Stimulated activated CD8-positive, alpha-beta memory T cell treated with anti-CD3 and anti-CD28 coated beads, Interleukin-7, amount 100 ng/mL, for 1 hour (primary cell): ENCODE measurements at regions not wholly inside any gene's neighbourhood (a gene's known extent, or its start where the extent isn't known, plus 50 kb on each side); places are given as distances from the start of the nearest gene placed in this dataset.
"Not testable (repeated sequence)": the region's sequence is repeated elsewhere in the genome, so short reads cannot be mapped to it uniquely, and the experiment has no call there.

Source experiments
- DNase-seq, 2 donors: peaks; one replicate each; pipeline ENCODE4 v3.0.0-alpha.2; 2020; ENCODE audit warnings: low read depth in 2 of 2

GRCh38 chr5:81826128-81826527 is 75.2 kb upstream of the SSBP2 start:
- no peak for DNase-seq

GRCh38 chr5:81825237-81825636 is 74.3 kb upstream of the SSBP2 start:
- no peak for DNase-seq

- not testable (repeated sequence) for DNase-seq
Measured at GRCh38 chr5:81823736-81824135, 72.8 kb upstream of the SSBP2 start.

- DNase-seq = no peak
Measured at GRCh38 chr5:81820863-81821262, 70.0 kb upstream of the SSBP2 start.

GRCh38 chr5:81820318-81820636 is 69.4 kb upstream of the SSBP2 start:
- no peak for DNase-seq

- no peak for DNase-seq
Measured at GRCh38 chr5:81819556-81820317, 68.8 kb upstream of the SSBP2 start.

GRCh38 chr5:81817980-81818379 is 67.1 kb upstream of the SSBP2 start:
- no peak for DNase-seq

- no peak for DNase-seq
Measured at GRCh38 chr5:81817086-81817485, 66.2 kb upstream of the SSBP2 start.

GRCh38 chr5:81815321-81815720 is 64.4 kb upstream of the SSBP2 start:
- no peak for DNase-seq

- DNase-seq = no peak
Measured at GRCh38 chr5:81808106-81808505, 57.2 kb upstream of the SSBP2 start.

GRCh38 chr5:81805086-81805485 is 54.2 kb upstream of the SSBP2 start:
- no peak for DNase-seq

- no peak for DNase-seq
Measured at GRCh38 chr5:81803812-81804211, 52.9 kb upstream of the SSBP2 start.

- no peak for DNase-seq
Measured at GRCh38 chr5:81802625-81803024, 51.7 kb upstream of the SSBP2 start.

- no peak for DNase-seq
Measured at GRCh38 chr5:81802020-81802419, 51.1 kb upstream of the SSBP2 start.

- no peak for DNase-seq
Measured at GRCh38 chr5:81800797-81801196, 49.9 kb upstream of the SSBP2 start.
